H9 (cell line): ENCODE measurements at regions not wholly inside any gene's neighbourhood (a gene's known extent, or its start where the extent isn't known, plus 50 kb on each side); places are given as distances from the start of the nearest gene placed in this dataset.

ENCODE experiments used
- DNase-seq: peaks from one replicate; pipeline ENCODE4 v3.0.0-alpha.2; 2017
- H2AFZ ChIP-seq: one replicate; pipeline ENCODE4 v1.6.1; 2013; ENCODE audit warnings: mild to moderate bottlenecking, low read length, control low read depth, moderate library complexity
- H2AK5ac ChIP-seq: 2 replicates; pipeline ENCODE4 v1.6.1; 2013; ENCODE audit warnings: low read length, control low read depth, mixed read lengths; ENCODE audit not compliant: insufficient read length
- H2BK120ac ChIP-seq: one replicate; pipeline ENCODE4 v1.6.1; 2013; ENCODE audit warnings: low read depth, mild to moderate bottlenecking, low read length, control low read depth, inconsistent platforms; ENCODE audit not compliant: poor library complexity, severe bottlenecking
- H2BK12ac ChIP-seq: 2 replicates; pipeline ENCODE4 v1.6.1; 2013; ENCODE audit warnings: low read length, control low read depth, mixed read lengths, low read depth; ENCODE audit not compliant: insufficient read length
- H2BK15ac ChIP-seq: 2 replicates; pipeline ENCODE4 v1.6.1; 2013; ENCODE audit warnings: low read depth, low read length, control low read depth
- H2BK20ac ChIP-seq: one replicate; pipeline ENCODE4 v1.6.1; 2013; ENCODE audit warnings: low read depth, mild to moderate bottlenecking, low read length, control low read depth, inconsistent platforms; ENCODE audit not compliant: poor library complexity, severe bottlenecking
- H2BK5ac ChIP-seq: 2 replicates; pipeline ENCODE4 v1.6.1; 2013; ENCODE audit warnings: low read length, control low read depth, mixed read lengths; ENCODE audit not compliant: insufficient read length
- H3K14ac ChIP-seq: 2 replicates; pipeline ENCODE4 v1.6.1; 2013; ENCODE audit warnings: low read length, control low read depth; ENCODE audit not compliant: insufficient read depth
- H3K18ac ChIP-seq: 2 replicates; pipeline ENCODE4 v1.6.1; 2013; ENCODE audit warnings: low read depth, mild to moderate bottlenecking, mixed read lengths, low read length, control low read depth; ENCODE audit not compliant: insufficient read length
- H3K23ac ChIP-seq: 2 replicates; pipeline ENCODE4 v1.6.1; 2013; ENCODE audit warnings: low read length, control low read depth, mixed read lengths, low read depth; ENCODE audit not compliant: insufficient read length
- H3K23me2 ChIP-seq: 2 replicates; pipeline ENCODE4 v1.6.1; 2013; ENCODE audit warnings: low read depth, mild to moderate bottlenecking, mixed read lengths, low read length, control low read depth; ENCODE audit not compliant: insufficient read length, poor library complexity, severe bottlenecking
- H3K27ac ChIP-seq: 2 replicates; pipeline ENCODE4 v1.5.1; 2013; ENCODE audit warnings: low read length, control low read depth, mixed read lengths, low read depth; ENCODE audit not compliant: insufficient read length
- H3K27me3 ChIP-seq: 2 replicates; pipeline ENCODE4 v1.6.1; 2013; ENCODE audit warnings: low read length, control low read depth, inconsistent platforms; ENCODE audit not compliant: insufficient read depth
- H3K4ac ChIP-seq: 2 replicates; pipeline ENCODE4 v1.6.1; 2013; ENCODE audit warnings: low read depth, mild to moderate bottlenecking, control low read depth, inconsistent platforms, low read length, moderate library complexity
- H3K4me1 ChIP-seq: 2 replicates; pipeline ENCODE4 v1.6.1; 2013; ENCODE audit warnings: low read length, control low read depth, inconsistent platforms; ENCODE audit not compliant: insufficient read depth
- H3K4me2 ChIP-seq: 2 replicates; pipeline ENCODE4 v1.6.1; 2013; ENCODE audit warnings: low read length, control low read depth, mixed read lengths; ENCODE audit not compliant: insufficient read length, insufficient read depth
- H3K56ac ChIP-seq: 2 replicates; pipeline ENCODE4 v1.6.1; 2013; ENCODE audit warnings: low read depth, mild to moderate bottlenecking, mixed read lengths, low read length, control low read depth; ENCODE audit not compliant: insufficient read length
- H3K79me1 ChIP-seq: 2 replicates; pipeline ENCODE4 v1.6.1; 2013; ENCODE audit warnings: low read depth, mild to moderate bottlenecking, moderate library complexity, low read length, control low read depth, inconsistent platforms; ENCODE audit not compliant: insufficient read depth, poor library complexity, severe bottlenecking
- H3K79me2 ChIP-seq: 2 replicates; pipeline ENCODE4 v1.6.1; 2013; ENCODE audit warnings: low read length, control low read depth, inconsistent platforms; ENCODE audit not compliant: insufficient read depth
- H3K9ac ChIP-seq: 2 replicates; pipeline ENCODE4 v1.6.1; 2013; ENCODE audit warnings: low read length, control low read depth, mixed read lengths; ENCODE audit not compliant: insufficient read length; ENCODE audit errors: extremely low read depth
- H3K9me3 ChIP-seq: one replicate; pipeline ENCODE4 v1.6.1; 2013; ENCODE audit warnings: low read depth, low read length, inconsistent platforms; ENCODE audit not compliant: control insufficient read depth
- H3T11ph ChIP-seq: one replicate; pipeline ENCODE4 v1.6.1; 2013; ENCODE audit warnings: mild to moderate bottlenecking, low read length, control low read depth, inconsistent platforms
- H4K20me1 ChIP-seq: one replicate; pipeline ENCODE4 v1.6.1; 2013; ENCODE audit not compliant: control insufficient read depth, insufficient read length, insufficient read depth
- H4K5ac ChIP-seq: 2 replicates; pipeline ENCODE4 v1.6.1; 2013; ENCODE audit warnings: low read depth, mild to moderate bottlenecking, mixed read lengths, low read length, control low read depth; ENCODE audit not compliant: insufficient read length
- H4K8ac ChIP-seq: replicated peaks from 2 replicates; pipeline ENCODE4 v1.6.1; 2013; ENCODE audit warnings: low read length, control low read depth, mixed read lengths, low read depth; ENCODE audit not compliant: insufficient read length
- H4K91ac ChIP-seq: 2 replicates; pipeline ENCODE4 v1.6.1; 2013; ENCODE audit warnings: low read depth, mild to moderate bottlenecking, moderate library complexity, mixed read lengths, low read length, control low read depth; ENCODE audit not compliant: insufficient read length
- H3K27ac Mint-ChIP-seq, 3 experiments: 2 replicates in 2 of 3; 3 replicates in 1 of 3; pipeline ENCODE4 v1.8.0; 2020 to 2021; ENCODE audit warnings: mixed read lengths in 3 of 3, mild to moderate bottlenecking in 1 of 3, moderate library complexity in 1 of 3
- H3K27me3 Mint-ChIP-seq: 2 replicates; pipeline ENCODE4 v1.8.0; 2021; ENCODE audit warnings: low read depth, mild to moderate bottlenecking, moderate library complexity, mixed read lengths
- H3K36me3 Mint-ChIP-seq, 3 experiments: 2 replicates in 2 of 3; 3 replicates in 1 of 3; pipeline ENCODE4 v1.8.0; 2020 to 2021; ENCODE audit warnings: low read depth in 3 of 3, mixed read lengths in 3 of 3; ENCODE audit not compliant: insufficient read depth in 1 of 3
- H3K4me1 Mint-ChIP-seq, 2 experiments: 2 replicates each; pipeline ENCODE4 v1.8.0; 2020; ENCODE audit warnings: mixed read lengths in 2 of 2
- H3K4me3 Mint-ChIP-seq, 2 experiments: 2 replicates in 1 of 2; 3 replicates in 1 of 2; pipeline ENCODE4 v1.8.0; 2020 to 2021; ENCODE audit warnings: mild to moderate bottlenecking in 2 of 2, mixed read lengths in 2 of 2, moderate library complexity in 1 of 2
- H3K9me3 Mint-ChIP-seq, 2 experiments: 2 replicates in 1 of 2; 3 replicates in 1 of 2; pipeline ENCODE4 v1.8.0; 2020; ENCODE audit warnings: mild to moderate bottlenecking in 2 of 2, mixed read lengths in 2 of 2, moderate library complexity in 1 of 2
- CTCF ChIP-seq: fragments of 200-600 bp; sonication (generic); conservative IDR thresholded peaks from 3 replicates; pipeline ENCODE4 v1.8.0; 2021; ENCODE audit warnings: antibody characterized with exemption, mild to moderate bottlenecking
- WGBS: extraction: QIAGEN DNeasy Blood & Tissue Kit; methylation state at CpG from one replicate; pipeline ENCODE4 v1.1.7; 2013; ENCODE audit warnings: missing lambda C conversion rate, low lambda C conversion rate, mixed read lengths; ENCODE audit not compliant: insufficient read length; ENCODE audit errors: extremely low coverage; 5-methylcytosine and 5-hydroxymethylcytosine counted together

GRCh38 chr12:20063116-20063515 lies 305.2 kb upstream of the PDE3A start:
- WGBS, result no CpG with 5 or more reads among the region's 6 CpGs
- no peak for TF ChIP-seq CTCF
- no peak overlapping the region; a peak in 1 of 7 replicates for H3K27ac Mint-ChIP-seq

More at GRCh38 chr12:20063116-20063515, 305.2 kb upstream of the PDE3A start:
- no peaks in the 10 kb centered on the region for H3K4me1 Mint-ChIP-seq
- no peak overlapping the region for H3K14ac ChIP-seq
- no peak overlapping the region for H2AFZ ChIP-seq
- H4K20me1 ChIP-seq, result no peaks in the 10 kb centered on the region
- no peak for DNase-seq
- no peak overlapping the region for H3K4ac ChIP-seq
- H2BK12ac ChIP-seq, result no peak overlapping the region
- no peak overlapping the region for H4K91ac ChIP-seq
- H2BK15ac ChIP-seq, result no peak overlapping the region
- no peak overlapping the region for H2AK5ac ChIP-seq
- no peaks in the 10 kb centered on the region for H3K9me3 ChIP-seq
- H2BK20ac ChIP-seq, result no peak overlapping the region
- no peaks in the 10 kb centered on the region for H3K79me2 ChIP-seq
- no peak overlapping the region for H3K4me3 Mint-ChIP-seq
- no peak overlapping the region for H3K56ac ChIP-seq
- peaks cover 0 to 18% (median 2%) of the 10 kb centered on the region in 3 experiments; a peak in 3 of 7 replicates for H3K36me3 Mint-ChIP-seq
- no peak overlapping the region for H3K18ac ChIP-seq
- H2BK5ac ChIP-seq, result no peak overlapping the region
- H2BK120ac ChIP-seq, result no peak overlapping the region
- H4K8ac ChIP-seq, result no peak overlapping the region
- no peaks in the 10 kb centered on the region for H3K4me1 ChIP-seq
- no peaks in the 10 kb centered on the region; the same call in 1 of the 2 replicates for H3K27me3 Mint-ChIP-seq
- no peak overlapping the region for H3K27ac ChIP-seq
- no peak overlapping the region for H3K9ac ChIP-seq
- H3K79me1 ChIP-seq, result no peaks in the 10 kb centered on the region
- no peak overlapping the region for H3T11ph ChIP-seq
- no peak overlapping the region for H3K4me2 ChIP-seq
- no peak overlapping the region for H4K5ac ChIP-seq
- H3K23me2 ChIP-seq, result no peaks in the 10 kb centered on the region
- no peaks in the 10 kb centered on the region for H3K27me3 ChIP-seq
- H3K23ac ChIP-seq, result no peak overlapping the region
- H3K9me3 Mint-ChIP-seq, result peaks cover 7 to 19% of the 10 kb centered on the region in 2 experiments; a peak in 3 of 5 replicates
